ENCODE measurements at regions not wholly inside any gene's neighbourhood (a gene's known extent, or its start where the extent isn't known, plus 50 kb on each side); places are given as distances from the start of the nearest gene placed in this dataset.
"Not testable (repeated sequence)": the region's sequence is repeated elsewhere in the genome, so short reads cannot be mapped to it uniquely, and the experiment has no call there.

DNA sequence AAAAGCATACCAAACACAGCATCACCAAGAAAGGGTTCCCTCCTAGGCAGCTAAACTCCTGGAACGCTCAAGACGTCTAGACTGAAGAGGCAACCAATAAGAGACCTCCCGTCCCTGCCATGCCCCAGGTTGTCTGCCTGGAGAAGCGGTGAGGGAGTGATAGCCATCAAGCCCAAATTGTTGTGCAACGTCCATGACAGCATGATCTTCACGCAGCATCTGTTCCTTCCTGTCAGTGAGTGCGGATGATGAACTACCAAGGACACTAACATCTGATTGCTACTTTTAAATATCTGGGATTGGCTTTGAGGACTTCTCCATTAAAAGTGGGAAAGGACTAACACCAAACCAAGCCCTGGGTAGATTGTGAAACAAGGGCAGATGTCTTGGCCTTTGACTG is 149.7 kb downstream of the TXNL1 start:
- DNase-seq (ENCODE audit: low spot score): no peak

DNA sequence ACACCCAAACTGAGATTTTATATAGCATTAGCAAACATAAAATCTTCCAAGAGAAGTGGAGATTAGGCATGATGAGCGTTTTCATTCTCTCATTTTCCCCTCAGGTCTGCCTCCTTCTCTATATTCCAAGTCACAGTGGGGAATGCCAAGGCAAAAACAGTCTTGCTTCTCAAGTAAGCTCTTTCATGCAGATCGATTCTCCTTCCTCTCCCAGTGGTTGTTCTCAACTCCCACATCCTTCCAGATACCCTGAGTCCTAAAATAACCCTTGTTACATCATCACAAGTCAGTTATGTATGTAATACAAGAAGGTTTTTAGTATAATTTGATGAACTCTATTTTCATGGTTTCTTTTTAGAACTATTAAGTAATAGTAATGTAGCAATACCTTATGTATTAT is 150.6 kb downstream of the TXNL1 start:
- no peak for DNase-seq (ENCODE audit: low spot score)

DNA sequence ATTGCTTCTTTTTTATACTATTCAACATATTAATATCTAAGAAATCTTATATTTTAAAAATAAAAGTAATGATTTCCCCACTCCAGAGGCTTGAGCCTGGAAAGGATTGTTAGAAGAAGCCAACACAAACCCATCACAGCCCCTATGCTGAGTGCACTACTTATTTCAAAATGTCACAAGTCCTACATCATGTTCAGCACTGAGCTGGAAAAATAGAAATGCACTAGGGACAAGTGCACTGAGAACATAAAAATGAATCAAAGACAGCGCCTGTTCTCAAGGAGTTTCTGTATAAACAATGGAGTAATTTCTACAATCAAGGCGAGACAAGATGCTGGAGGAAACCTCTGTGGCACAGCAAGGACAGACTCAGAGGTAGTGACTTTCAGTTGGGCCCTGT is 155.0 kb downstream of the TXNL1 start:
- DNase-seq (ENCODE audit: low spot score): no peak

DNA sequence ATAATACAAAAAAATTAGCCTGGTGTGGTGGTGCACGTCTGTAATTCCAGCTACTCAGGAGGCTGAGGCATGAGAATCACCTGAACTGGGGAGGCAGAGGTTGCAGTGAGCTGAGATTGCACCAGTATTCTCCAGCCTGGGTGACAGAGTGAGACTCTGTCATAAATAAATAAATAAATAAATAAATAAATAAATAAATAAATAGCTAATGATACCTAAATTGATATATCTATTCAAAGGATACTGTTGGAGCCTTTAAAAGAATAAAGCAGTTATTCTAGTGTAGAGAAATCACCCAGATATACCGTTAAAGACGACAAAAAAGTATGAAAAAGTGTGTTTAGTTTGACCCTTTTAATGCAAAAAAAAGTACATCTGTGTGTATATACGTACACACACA is 155.6 kb downstream of the TXNL1 start:
- DNase-seq (ENCODE audit: low spot score): not testable (repeated sequence)

DNA sequence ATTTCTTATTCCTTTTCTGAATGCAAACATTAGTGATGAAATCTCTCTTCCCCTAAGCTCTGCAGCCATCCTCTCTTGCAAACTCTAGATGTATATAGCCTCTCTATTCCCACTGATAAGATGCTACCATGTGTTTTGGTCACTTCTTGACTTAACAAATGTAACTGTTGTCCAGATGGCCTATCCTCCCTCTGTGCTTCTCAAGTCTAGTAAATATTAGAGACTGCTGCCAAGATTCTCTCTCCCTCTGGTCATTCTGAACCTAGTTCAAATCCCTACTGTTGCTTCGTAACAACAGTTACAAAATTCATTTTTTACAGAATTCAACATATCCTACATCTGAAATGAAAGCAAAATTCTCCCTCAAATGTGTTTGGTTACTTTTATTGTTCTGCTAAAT is 156.6 kb downstream of the TXNL1 start:
- no peak for DNase-seq (ENCODE audit: low spot score)

DNA sequence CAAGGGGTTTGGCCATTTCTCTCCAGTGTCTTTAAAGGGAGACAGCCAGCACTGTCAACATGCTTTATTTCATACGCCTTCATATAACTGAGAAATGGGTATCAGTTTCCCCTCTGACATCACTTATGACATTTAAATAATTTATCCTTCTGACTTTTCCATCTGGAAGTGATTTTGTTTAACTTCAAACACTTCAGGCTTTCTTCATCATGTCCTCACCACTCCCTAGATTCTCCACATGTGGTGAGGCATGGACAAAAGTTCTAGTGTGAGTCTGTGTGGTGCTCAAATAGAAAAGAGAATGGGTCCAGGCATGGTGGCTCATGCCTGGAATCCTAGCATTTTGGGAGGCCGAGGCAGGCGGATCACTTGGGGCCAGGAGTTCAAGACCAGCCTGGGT is 158.6 kb downstream of the TXNL1 start:
- no peak for DNase-seq (ENCODE audit: low spot score)

DNA sequence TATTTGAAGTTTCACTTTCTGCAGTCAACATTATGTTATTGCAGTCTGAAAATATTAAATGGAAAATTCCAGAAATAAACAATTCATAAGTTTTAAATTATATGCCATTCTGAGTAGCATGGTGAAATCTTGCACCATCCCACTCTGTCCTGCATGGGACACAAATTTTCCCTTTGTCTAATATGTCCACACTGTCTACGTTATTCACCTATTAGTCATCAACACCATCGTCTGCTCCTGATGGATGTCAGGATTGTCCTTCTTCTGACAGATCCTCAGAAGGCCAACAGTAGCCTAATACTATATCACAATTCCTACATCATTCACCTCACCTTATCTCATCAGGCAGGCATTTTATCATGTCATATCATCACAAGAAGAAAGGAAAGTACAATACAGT is 163.1 kb downstream of the TXNL1 start:
- DNase-seq (ENCODE audit: low spot score): no peak

DNA sequence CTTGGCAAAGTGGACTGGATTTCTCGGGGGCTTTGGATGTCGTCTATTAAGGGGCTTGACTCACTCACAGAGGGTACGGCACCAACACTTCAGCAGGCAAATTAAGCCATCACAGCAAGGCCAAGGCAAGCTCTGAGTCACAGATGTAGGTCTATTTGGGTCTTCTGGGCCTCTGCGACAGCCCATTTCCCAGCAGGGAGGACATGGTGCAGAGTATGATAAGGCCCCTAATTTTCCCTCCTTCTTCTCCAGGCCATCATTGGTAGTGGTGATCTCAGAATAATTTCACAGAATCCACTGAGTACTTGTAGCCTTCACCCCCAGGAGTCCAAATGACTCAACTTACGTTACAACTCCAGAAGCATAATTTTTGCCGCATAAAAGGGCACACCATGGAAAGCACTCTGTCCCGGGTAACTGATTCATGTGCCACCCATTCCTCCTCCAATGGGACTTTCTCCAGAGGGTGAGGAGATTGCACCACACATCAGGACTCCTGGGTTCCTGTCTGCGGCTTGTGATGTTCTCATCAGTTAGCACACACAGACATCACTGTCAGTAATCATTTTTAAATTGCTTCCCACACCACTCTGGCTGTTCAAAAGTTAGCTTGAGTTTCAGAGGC is 164.9 kb downstream of the TXNL1 start:
- DNase-seq (ENCODE audit: low spot score): no peak

DNA sequence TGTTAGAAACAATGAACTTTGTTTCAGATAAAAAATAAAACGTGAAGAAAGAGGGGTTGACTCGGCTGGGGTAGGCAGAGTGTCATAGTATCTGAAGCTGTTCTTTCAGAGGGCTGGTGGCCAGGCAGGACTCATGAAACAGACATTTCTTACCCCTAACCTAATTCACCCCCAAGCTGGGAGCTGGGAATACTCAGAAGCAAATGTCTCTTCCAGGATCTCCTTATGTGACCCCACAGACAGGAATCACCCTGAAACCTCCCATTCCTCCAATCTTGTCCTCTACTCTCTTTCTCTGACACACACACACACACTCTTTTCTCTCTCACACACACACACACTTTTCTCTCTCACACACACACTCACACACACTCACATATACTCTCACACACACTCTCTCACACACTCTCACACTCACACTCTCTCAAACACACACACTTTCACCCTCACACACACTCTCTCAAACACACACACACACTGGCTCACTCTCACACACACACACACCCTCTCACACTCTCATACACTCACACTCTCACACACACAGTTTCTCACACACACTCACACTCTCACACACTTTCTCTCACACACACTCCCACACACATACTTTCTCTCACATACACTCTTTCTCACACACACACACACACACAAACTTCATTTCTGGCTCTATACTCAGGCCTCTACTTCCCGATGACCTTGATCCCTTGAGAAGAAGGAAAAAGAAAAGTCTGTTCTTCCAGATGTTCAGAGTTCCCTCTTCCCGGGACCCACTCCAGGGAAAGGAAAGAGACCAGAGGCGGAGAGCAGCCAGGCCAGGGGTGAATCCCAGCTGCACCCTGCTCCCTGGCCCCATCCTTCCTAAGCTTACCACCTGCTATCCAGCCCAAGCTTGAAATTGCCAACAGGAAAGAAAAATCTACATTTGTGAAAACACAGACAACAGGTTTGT is 167.7 kb downstream of the TXNL1 start:
- no peak for DNase-seq (ENCODE audit: low spot score)

DNA sequence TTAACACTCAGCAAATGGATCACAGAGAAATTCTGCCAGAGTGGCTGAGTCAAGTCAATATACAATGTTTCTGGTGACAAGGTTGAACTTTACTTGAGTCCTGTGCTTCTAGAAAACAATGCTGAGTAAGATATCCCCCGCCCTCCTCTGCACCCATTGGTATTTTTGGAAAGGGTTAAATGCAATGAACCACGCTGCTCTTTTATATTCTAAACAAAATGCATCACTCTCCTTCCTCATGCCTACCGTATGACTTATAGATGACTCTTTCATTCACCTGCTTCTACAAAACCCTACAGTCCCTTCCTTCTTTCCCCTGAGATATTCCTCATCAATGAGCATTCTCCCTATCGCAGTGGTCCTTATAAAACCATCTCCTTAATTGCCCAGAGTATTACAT is 168.8 kb downstream of the TXNL1 start:
- no peak for DNase-seq (ENCODE audit: low spot score)

DNA sequence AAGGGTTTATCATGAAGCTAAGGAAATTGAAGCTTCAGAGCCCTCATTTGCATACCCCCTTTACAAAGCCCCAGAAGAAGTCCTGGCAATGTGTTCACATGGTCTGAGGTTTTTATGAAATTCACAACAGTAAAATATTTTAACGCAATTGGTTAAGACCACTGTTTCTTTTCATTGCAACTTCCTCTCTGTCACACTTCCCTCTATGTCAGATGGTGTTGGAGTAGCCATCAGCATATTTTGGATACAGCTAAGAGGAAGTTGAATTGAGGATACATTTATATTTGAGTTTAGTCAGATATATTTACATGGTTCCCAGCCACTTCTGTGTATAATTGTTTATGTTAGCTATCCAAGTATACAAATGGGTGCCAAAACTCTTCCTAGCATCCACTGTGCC is 170.0 kb downstream of the TXNL1 start:
- no peak for DNase-seq (ENCODE audit: low spot score)

DNA sequence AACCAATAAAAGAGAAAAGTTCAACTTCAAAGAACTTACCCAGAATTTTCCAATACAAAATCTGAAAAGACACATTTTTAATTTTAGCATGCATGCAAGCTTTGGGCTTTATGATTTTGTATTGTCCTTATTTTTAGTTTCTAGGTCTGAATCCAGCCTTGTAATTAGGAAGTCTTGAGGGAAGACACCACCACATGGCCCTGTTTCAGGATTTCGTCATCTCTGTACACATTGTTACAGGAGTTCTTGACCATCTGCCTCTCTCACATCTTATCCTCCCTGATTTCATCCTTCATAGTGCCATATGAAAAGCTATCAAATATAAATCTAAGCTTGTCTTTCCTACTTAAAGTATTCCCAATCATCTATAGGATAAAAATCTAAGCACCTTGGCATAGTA is 176.1 kb downstream of the TXNL1 start:
- DNase-seq (ENCODE audit: low spot score): no peak

DNA sequence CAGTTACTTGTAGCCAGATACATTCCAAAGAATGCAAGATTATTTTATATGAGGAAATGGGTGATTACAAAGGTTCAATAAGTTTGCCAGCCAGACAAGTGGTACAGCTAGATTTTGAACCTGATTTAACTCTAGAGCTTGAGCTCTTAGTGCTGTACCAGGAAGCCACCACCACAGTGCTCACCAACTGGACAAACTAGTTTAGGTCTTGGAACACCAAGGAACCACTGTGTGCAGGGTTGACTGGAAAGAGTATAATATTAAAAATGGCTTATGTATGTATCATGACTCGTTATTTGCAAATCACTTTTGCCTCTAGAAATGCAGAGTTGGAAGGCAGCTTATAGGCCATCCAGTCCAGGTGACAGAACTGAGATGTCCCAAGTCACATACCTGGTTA is 177.2 kb downstream of the TXNL1 start:
- DNase-seq (ENCODE audit: low spot score): no peak

DNA sequence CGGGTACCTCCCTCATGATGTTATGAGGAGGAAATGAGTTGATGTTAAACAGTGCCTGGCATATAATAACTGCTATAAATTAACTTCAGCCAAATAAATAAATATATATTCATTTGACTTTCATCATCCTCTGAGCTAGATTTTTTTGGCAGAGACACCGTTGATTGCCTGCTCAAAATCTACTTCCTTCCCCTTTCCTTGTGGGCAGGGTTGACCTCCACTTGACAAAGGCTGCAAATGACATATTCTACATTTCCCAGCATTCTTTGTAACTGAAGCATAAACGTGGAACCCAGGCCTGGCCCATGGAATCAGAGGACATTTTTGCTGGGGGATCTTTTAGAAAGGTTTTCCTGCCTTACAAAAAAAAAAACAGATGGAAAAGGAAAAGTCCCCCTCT is 177.8 kb downstream of the TXNL1 start:
- no peak for DNase-seq (ENCODE audit: low spot score)

DNA sequence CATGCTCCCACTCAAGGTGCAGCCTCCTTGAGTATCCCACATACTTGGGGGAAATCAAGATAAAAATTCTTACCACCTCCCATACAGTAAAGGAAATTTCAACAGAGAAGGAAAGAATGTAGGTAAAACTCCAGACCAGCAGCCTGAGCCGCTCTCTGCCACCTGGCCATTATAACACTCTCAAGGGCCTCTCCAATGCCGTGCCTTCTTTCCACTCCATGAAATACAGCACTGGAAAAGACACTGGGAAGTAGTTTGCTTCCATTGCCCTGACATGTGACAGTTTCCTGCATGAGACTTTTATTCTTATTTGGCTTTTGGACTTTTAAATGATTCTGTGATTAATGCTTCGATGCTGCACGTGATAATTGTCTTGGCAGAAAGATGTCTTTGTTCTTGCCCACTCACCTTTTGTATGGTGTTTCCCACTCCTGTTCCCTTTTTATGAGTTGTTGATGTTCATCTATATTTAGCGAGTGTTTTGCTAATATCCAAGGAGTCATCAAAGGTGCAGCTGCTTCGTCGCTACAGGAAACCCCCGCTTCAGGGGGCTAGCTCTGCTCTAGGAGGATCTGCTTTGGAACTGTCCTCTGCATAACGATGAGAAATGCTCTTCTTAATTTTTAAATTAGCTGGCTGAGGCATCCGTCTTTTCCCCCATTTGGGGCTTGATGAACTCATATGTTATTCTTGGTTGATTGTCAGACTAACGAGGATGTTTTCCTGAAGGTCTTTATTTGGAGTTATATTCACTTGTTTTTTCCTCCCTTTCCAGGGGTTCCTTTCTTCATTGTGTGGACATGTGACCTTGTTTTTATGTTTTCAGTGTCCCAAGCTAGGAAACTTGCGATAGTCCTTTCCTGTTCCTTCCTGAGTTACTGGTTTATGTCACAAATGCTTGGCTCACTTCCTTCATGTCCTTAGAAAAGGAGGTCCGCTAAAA is 179.4 kb downstream of the TXNL1 start:
- no peak for DNase-seq (ENCODE audit: low spot score)

DNA sequence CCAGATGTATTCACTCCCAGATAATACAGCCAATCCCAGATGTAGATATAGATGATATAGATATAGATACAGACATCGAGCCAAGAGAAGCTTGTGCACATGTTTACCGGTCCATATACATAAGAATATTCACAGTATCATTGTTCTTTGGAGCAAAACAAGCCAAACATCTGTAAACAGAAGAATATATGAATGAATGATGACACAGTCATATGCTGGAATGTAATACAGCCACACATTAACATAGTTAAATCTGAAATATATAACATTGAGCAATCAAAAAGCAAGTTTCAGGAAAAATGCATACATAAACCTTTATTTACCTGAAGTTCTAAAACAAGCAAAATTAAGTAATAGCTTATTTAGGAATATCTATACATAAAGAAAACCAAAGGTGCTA is 182.5 kb downstream of the TXNL1 start:
- no peak for DNase-seq (ENCODE audit: low spot score)

DNA sequence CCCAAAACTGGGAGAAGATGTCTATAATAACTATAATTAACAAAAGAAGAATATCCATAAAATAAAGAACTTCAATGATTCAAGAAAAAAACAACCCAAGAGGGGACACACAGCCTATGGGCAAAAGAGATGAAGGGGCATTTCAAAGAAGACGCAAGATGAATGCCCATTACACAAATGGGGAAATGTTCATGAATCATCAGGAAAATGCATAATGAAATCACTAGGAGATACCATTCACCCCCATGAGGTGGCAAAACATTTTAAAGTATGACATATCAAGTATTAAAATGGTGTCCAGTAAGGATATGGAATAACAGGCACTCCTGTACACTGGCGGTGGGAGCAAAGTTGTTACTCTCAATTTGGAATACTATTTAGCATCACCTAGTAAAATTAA is 183.3 kb downstream of the TXNL1 start:
- DNase-seq (ENCODE audit: low spot score): no peak

DNA sequence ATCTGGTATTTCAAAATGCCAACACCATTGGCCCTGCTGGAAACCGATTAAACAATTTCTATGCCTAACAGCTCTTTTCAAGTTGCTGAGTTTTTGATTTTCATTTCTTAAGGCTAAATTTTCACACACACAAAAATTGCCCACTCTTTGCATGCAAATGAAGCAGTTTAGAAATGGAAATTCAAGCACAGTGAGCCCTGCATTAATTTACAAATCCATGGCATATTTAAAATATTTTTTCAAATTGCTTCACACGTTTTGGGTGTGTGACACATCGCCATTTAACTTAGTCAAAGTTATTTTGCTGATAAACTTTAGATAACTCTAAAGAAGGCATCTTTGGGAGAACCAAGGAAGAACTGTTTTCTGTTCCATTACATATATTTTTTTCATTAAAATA is 184.8 kb downstream of the TXNL1 start:
- DNase-seq (ENCODE audit: low spot score): no peak

DNA sequence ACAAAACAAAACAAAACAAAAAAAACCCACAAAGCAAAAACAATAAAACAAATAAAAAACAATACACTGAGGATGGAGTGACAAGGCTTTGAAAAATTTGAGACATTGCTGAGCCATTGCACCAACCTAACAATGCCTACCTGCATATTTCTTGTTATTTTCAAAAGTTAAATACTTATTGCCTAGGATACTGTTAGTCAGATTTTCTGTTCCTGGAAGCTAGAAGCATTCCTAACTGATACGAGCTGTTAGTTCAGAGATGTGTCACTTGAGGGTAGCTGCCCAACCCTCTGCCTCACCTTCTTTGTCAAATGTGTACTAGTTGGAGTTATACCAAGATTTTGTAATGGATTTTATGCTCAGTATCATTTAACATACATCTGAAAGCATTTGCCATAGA is 187.2 kb downstream of the TXNL1 start:
- DNase-seq (ENCODE audit: low spot score): no peak

DNA sequence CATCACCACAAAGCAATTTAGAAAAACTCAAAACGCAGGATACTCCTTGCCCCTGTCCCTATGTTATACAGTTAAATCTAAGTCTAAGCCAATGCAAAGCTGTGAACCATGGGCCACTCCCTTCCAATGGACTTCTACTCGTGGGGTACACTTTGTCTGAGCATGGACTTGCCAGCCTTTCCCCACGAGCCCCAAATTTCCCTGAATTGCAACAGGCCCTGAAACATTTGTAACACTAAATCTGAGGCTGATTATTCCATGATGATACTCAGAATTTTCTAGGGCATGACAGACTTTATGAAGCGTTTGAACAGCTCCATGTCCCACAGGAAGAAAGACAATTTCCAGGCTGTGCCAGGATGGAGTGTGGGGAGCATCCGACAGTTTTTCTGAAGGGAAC is 189.6 kb downstream of the TXNL1 start:
- DNase-seq (ENCODE audit: low spot score): no peak

DNA sequence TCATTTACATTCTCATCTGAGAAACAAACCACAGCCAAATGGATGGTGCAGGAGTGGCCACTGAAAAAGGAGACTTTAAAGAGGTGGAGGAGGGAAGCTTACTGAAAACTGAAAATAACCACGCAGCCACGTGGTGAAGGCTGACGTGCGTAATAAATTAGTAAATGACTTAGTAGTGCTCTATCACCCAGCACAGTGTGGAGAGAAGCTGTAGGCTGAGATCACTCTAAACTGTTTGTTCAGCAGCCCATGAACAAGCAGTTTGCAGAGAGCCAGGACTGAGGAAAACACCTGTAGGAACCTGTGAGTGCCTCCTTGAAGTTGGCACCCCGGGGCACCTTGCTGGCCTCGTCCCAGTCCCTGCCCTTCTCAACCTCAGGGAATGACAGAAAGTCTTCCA is 193.0 kb downstream of the TXNL1 start:
- no peak for DNase-seq (ENCODE audit: low spot score)

DNA sequence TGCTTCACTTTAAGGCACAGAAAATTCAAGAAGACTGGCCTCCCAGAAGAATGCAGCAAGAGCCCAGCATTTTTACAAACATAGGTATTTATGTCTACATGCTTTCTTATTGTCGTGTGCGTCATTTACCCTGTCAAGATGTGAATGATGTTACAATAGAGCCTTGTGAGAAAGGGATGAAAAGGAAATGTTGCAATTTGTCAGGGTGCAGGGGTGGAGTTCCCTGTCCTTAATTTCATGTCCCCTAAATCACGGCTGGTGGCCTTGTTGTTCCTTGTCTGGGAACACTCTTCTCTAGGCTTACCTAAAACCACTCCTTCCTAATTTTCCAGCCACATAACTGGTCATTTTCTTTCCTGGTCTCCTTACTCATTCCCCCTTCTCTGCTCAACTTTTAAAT is 194.2 kb downstream of the TXNL1 start:
- no peak for DNase-seq (ENCODE audit: low spot score)

Data from LoVo (cell line).